C4-2B (cell line): ENCODE measurements at regions not wholly inside any gene's neighbourhood (a gene's known extent, or its start where the extent isn't known, plus 50 kb on each side); places are given as distances from the start of the nearest gene placed in this dataset.

Source experiments
- CTCF ChIP-seq: fragments of 450-650 bp; conservative IDR thresholded peaks from 2 replicates; pipeline ENCODE4 v1.5.1; 2017; ENCODE audit warnings: mild to moderate bottlenecking
- ZFX ChIP-seq: fragments of 450-650 bp; IDR thresholded peaks from 2 replicates; pipeline ENCODE4 v1.6.1; 2017

DNA sequence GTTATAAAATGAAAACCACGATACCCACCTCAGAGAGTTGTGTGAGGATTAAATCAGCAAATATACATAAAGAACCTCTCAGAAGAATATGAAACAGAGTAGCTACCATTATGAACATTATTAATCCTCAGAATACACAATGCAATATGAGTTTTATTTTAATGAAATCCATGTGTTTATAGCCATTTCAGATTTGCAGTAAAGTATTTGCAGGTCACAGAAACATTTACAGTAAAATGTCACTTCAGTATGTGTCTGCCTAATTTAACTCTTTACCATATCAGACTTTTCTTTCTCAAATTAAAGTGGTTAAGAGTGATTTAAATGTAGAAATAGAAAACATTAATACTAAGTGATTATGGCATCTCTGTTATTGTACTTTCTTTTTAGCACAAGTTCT is 365.2 kb upstream of the MPDZ start:
- TF ChIP-seq CTCF (no peak), ZFX (no peak)
